GM12873 (cell line): ENCODE measurements at regions not wholly inside any gene's neighbourhood (a gene's known extent, or its start where the extent isn't known, plus 50 kb on each side); places are given as distances from the start of the nearest gene placed in this dataset.
A peak's percentile ranks its signal among the peaks of the same experiment; 100 is the strongest.

Experiments
- CTCF ChIP-seq: IDR thresholded peaks from 2 replicates; pipeline ENCODE4 v1.5.1; 2012; ENCODE audit warnings: low read depth, mild to moderate bottlenecking, moderate library complexity, low read length, control low read depth; ENCODE audit not compliant: insufficient read depth; ENCODE audit errors: missing control alignments

- no peak for TF ChIP-seq CTCF
Observed at GRCh38 chr5:72015103-72015548, 92.1 kb upstream of the MAP1B start.

- peak; percentile 99 for TF ChIP-seq CTCF
Observed at GRCh38 chr5:72018143-72018803, 89.0 kb upstream of the MAP1B start.

- TF ChIP-seq CTCF = no peak
Observed at GRCh38 chr5:72020161-72020983, 86.9 kb upstream of the MAP1B start.

GRCh38 chr5:72021651-72022357 is 85.5 kb upstream of the MAP1B start:
- TF ChIP-seq CTCF = no peak

- no peak for TF ChIP-seq CTCF
Observed at GRCh38 chr5:72028382-72028781, 78.9 kb upstream of the MAP1B start.

GRCh38 chr5:72030237-72030636 is 77.0 kb upstream of the MAP1B start:
- no peak for TF ChIP-seq CTCF

GRCh38 chr5:72032788-72033187 is 74.5 kb upstream of the MAP1B start:
- no peak for TF ChIP-seq CTCF
